HG03565 (cell line): ENCODE measurements at regions not wholly inside any gene's neighbourhood (a gene's known extent, or its start where the extent isn't known, plus 50 kb on each side); places are given as distances from the start of the nearest gene placed in this dataset.

Source experiments
- ATAC-seq: cut with Tn5 transposase; IDR thresholded peaks from one replicate; pipeline ENCODE4 v1.9.1; 2021; ENCODE audit warnings: mild to moderate bottlenecking, moderate library complexity; ENCODE audit not compliant: unreplicated experiment

DNA sequence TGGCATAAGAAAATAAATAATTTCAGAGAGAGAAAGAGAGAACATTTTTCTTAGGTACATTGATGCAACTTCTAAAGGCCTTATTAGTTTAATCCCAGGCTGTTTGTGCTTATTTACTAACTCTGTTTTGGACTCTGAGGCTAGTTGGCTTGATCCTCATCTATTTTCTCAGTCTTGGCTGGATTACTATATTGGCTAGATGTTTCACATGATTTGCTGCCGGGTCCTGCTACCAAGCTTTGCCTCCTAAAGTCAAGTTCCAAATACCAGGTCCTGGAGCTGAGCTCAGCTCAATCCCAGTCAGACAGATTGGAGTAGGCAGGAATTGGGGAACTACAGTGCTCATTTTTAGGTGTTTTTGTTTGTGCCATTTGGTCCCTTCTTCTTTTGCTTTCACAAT is 340.8 kb downstream of the BCAT1 start:
- ATAC-seq: no peak

GRCh38 chr12:24605916-24606315 is 343.0 kb downstream of the BCAT1 start:
- no peak for ATAC-seq

DNA sequence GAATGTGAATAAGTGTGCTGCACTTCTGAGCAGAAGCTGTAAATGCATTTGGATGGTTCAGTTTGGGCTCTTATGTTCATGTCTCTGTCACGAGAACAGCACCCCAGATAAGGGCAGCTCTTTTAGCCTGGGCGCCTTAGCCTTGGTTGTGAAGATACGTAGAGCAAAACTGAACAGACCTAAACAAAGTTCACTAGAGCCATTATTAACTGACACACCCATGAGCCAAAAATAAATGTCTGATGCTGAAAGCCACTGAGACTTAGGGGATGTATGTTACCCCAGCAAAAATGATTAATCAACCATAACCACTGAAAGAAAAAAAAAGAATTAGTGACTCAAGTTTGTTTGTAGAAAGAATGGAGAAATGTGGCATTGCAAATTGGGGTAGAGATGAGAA is 343.4 kb downstream of the BCAT1 start:
- ATAC-seq: no peak

DNA sequence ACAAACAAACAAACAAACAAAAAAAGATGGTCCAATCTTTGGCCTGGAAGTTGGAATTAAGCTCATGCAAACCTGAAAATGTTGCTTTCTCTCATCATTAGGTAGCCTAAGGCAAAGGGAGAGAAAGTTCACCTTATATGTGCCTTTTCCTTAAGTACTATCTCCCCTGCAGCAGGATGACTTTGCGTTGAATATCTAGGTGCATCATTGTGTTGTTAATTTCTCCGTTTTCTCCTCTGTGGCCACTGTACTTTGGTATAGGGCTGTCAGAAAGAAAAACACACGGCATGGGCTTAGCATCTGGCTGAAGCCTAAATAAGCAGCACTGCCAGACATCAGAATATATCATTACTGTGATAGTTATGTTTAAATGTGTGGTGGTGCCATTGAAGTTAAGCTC is 345.5 kb downstream of the BCAT1 start:
- ATAC-seq: no peak

- ATAC-seq: peak; percentile 50
These were observed 347.9 kb downstream of the BCAT1 start for GRCh38 chr12:24600996-24601395.

GRCh38 chr12:24600551-24600950 is 348.4 kb downstream of the BCAT1 start:
- no peak for ATAC-seq

- no peak for ATAC-seq
These were observed 349.2 kb downstream of the BCAT1 start for GRCh38 chr12:24599736-24600135.

DNA sequence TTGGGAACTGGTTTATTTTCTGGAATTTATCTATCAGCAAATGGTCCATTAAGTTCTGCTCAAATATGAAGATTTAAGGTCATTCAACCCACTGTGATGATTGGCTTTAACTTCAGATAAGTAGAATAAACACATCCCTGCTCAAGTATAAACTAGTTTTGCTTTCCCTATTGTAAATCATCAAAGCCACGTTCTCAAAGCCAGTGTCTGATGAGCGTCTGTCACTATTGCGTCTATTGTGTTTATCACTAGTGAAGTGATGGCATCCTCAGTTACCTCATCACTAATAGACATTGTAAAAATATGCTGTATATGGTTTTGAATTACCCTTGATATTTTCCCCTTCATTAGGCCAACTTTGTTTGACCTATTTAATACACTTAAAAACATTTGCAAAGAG is 351.3 kb downstream of the BCAT1 start:
- ATAC-seq: no peak

GRCh38 chr12:24596768-24597388 is 352.0 kb downstream of the BCAT1 start:
- ATAC-seq: no peak

- no peak for ATAC-seq
These were observed 353.2 kb downstream of the BCAT1 start for GRCh38 chr12:24595652-24596235.

DNA sequence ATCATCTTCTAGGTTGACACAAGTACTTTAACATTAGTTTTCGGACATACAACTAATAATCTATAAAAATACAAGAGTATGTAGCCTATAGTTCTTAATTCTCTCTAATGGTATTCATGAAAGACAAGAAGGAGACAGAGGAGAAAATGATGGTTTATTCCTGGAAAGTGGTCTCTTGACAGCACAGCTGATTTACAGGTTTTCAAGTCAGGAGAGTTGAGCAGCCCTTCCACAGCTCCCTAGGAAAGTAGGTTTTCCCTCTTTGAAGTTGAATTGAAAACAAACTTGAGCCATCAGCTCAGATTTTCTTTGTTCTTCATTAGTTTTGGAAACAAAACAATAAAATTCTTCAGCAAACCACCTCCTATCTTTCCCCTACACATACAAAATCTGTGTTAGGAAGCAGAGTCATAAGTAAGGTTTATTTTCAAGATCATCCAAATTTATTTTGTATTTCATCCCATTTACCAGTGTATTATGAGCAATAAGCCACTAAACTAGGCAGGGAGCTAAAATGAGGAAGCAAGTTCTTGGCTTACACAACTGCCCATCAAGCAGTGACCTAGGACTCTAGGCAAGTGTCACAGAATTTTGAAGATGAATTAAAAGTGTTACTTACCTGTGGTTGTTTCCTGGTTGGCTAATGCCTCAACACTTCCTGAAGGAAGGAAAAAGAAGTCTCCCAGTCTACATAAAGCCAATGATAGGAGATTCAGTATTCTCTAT is 357.0 kb downstream of the BCAT1 start:
- ATAC-seq: no peak

DNA sequence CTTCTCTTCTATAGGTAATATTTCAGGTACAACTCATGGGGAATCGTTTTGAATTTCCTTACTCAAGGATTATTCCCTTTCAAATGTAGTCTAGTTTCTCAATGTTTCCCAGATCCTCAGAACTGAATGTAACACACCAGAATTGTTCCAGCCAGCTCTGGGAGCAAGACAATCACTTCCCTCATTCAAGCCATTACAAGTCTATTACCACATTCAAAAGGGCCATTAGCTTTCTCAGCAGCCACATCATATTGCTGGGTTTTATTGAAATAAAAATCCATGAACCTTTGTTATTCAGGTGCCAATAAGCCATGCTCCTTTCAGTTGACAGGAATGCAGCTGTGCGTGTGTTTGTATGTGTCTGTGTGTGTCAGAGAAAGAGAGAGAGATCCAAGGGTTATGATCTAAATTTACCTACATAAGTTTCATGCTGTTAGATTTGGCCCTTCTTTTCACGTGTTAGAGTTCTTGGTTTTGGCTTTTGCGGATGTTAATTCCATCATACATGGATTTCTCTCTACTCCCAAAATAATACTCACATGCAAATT is 357.7 kb downstream of the BCAT1 start:
- ATAC-seq: no peak

- no peak for ATAC-seq
These were observed 362.6 kb downstream of the BCAT1 start for GRCh38 chr12:24586293-24586692.

DNA sequence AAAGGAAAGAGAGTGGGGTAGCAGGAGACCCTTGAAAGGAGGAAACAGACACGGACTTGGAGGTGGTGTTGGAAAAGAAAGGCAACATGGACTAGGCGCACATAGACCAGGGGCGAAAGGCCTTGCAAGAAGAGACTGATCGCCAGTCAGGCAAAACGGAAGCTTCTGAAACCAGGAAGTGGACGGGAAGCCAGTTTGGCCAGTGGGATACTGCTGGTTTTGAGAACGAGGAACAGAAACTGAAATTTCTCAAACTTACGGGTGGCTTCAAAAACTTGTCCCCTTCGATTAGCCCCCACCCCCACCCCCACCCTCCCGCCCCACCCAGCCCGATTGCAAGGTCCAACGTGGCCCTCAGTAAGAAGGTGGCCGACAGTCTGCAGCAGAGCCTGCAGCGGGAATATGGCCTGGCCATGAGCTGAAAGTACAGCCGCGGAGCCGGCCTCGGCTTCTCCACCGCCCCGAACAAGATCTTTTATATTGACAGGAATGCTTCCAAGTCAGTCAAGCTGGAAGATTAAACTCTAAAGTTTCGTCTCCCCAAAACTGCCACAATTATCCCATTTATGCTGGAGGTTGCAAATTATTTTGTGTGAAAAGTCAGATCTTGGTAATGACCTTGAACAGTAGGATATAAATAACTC is 364.7 kb downstream of the BCAT1 start:
- ATAC-seq: no peak

GRCh38 chr12:24582954-24583601 is 365.8 kb downstream of the BCAT1 start:
- ATAC-seq: no peak

DNA sequence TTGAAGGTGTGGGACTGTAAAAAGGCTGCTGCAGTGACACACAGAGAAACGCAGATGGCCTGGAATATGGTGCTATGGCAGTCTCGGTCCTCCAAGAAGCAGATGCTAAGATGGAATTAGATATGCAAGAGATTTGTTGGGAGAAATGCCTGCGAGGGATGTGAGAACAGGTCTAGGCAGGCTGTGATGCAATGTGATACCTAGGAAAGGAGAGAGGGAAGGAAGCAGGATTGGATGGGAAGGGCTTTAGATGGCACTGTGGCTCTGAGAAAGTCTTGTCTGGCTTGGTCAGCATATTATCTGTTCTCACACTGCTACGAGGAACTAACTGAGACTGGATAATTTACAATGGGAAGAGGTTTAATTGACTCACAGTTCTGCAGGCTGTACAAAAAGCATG is 374.4 kb downstream of the BCAT1 start:
- ATAC-seq: no peak

DNA sequence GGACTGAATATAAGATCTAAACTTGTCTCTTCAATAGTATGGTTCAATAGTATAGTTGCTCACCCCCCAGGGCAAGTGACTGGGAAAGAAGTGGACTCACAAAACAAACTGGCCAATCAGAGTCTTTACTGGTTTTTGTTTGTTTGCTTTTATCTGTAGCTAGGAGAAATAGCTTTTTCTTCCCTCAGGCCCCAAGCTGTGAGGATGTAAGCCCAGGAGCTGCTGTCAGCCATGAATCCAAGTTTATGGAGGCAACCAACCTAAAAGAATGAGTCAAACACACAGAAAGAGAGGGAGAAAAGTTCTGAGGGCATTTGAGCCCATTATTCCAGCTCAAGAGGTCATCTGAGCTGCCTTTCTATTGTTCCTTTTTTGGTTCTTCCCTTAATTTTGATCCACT is 375.3 kb downstream of the BCAT1 start:
- ATAC-seq: no peak

DNA sequence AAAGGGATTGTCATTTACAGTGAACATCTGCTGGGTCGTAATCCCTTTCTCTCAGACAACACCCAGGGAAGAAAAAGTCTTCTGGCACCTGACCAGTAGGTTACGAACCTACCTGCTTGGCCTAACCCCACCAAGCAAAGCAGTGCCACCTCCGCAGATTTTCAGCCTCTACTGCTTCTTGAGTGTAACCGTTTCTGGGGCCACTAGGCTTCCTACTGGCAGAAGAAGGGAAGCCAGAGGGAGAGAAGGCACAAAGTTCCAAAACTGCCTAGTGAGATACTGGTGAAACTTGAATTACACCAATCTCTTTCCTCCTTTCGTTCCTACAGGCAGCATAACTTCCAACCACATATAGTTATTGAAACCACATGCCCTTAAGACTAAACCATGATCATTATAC is 383.6 kb downstream of the BCAT1 start:
- no peak for ATAC-seq

- ATAC-seq: no peak
These were observed 386.0 kb downstream of the BCAT1 start for GRCh38 chr12:24562771-24563431.

GRCh38 chr12:24561882-24562770 is 386.8 kb downstream of the BCAT1 start:
- no peak for ATAC-seq
